Esophagus squamous epithelium (tissue), 4 donors: ENCODE measurements at regions not wholly inside any gene's neighbourhood (a gene's known extent, or its start where the extent isn't known, plus 50 kb on each side); places are given as distances from the start of the nearest gene placed in this dataset.

ENCODE experiments used
- CTCF ChIP-seq, 6 experiments: fragments of 450-650 bp in 4 of 6; fragments of 200-600 bp in 2 of 6; sonication (generic) in 2 of 6; IDR thresholded peaks; one replicate each; pipeline ENCODE4 v1.5.1; 2016 to 2019; ENCODE audit warnings: antibody characterized with exemption in 6 of 6, mild to moderate bottlenecking in 4 of 6, moderate library complexity in 4 of 6
- POLR2A ChIP-seq, 4 donors: fragments of 450-650 bp; IDR thresholded peaks; one replicate each; pipeline ENCODE4 v1.6.1; 2017; ENCODE audit warnings: antibody characterized with exemption in 4 of 4, mild to moderate bottlenecking in 4 of 4, moderate library complexity in 3 of 4

GRCh38 chr3:86618706-86619105 lies 372.2 kb downstream of the VGLL3 start:
- TF ChIP-seq CTCF (IDR thresholded peaks at IDR 0.05) (no peak), POLR2A (IDR thresholded peaks at IDR 0.05) (no peak)
